ENCODE measurements at regions not wholly inside any gene's neighbourhood (a gene's known extent, or its start where the extent isn't known, plus 50 kb on each side); places are given as distances from the start of the nearest gene placed in this dataset.
"Not testable (repeated sequence)": the region's sequence is repeated elsewhere in the genome, so short reads cannot be mapped to it uniquely, and the experiment has no call there.

DNA sequence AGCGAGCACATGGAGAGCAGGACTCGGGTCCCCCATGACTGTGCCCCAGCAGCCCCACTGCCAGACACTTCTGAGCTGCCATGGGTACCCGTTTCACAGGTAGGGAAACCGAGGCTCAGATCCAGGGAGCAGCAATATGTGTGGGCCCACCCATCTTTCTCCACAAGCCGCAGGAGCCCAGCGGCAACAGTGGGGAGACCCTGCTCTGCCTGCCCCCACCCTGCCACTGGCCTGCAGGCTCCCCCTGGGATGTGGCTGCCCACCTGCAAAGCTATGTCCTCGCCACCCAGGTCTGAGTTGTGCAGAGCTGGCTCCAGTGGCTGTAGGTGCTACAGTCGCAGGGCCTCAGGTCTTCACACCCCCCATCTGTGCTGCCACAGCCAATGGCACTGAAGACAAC lies 50.6 kb upstream of the C1QTNF9B start:
- no peak for DNase-seq

DNA sequence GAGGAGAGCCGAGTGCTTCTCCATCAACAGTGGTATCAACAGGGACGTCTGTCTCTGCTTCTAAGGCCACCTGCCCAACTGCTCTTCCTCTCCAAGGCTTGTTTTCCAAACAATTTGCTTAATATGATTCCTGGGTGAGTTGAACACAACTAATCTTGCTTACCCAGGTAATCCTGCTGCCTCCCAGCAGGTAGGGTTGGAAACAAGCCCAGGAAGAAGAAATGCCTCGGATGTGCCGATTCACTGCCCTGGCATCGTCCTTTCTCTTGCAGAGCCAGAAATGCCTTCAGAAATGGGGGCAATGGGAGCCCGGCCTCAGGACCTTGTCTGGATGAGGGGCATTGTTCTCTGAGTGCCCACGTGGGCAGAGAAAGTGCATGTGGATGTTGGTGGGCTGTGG lies 51.9 kb upstream of the C1QTNF9B start:
- no peak for DNase-seq

DNA sequence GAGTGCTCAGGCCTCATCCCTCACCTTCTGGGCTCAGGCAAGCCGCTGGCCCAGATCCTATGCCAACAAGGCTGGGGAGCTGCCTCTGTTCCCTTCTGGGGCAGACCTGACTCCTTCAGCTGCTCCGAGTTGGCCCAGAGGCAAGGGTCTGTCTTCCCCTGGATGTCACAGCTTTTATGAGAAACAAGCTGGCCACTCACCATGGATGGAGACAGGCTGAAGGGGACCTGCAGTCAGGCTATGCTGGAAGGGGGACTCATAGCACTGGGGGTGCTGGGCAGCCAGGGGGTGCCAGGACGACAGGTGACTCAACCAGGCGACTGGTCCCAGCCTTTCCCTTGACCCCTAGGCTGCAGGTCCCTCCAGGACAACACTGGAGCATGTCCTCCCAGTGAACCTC lies 52.4 kb upstream of the C1QTNF9B start:
- DNase-seq: no peak

DNA sequence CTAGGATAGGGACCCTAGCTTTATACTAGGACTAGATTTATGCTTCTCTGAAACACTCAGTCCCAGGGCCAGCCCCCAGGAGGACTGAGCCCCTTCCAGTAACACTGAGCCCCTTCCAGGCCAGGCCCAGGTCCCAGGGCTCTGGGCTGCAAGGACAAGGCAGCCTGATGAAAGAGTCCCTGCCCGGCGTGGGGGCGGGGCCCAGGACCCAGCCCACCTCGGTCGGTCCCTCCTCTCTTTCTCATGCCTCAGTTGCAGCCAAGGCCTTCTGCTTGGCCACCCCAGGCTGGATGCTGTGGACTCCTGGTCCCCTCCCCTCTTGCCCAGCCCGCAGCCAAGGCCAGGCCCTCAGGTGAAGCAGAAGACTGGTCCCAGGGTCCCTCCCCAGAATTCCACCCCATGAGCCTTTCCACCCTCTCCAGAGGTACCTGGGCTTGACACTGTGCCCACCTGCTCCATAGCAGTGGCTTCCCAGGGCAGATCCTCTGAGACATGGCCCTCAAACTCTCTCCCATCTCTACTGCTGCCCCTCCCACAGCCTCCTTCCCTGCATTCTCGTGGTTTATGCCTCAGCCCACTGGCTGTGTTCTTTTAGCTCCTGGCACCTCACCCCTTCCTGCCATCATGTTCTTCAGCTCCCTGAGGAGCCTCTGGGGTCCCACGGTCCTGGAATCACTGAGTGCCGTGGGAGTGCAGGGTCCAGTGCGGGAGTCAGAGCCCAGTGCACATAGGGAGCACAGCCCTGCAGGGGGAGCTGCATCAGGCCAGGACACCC lies 53.6 kb upstream of the C1QTNF9B start:
- no peak for DNase-seq

DNA sequence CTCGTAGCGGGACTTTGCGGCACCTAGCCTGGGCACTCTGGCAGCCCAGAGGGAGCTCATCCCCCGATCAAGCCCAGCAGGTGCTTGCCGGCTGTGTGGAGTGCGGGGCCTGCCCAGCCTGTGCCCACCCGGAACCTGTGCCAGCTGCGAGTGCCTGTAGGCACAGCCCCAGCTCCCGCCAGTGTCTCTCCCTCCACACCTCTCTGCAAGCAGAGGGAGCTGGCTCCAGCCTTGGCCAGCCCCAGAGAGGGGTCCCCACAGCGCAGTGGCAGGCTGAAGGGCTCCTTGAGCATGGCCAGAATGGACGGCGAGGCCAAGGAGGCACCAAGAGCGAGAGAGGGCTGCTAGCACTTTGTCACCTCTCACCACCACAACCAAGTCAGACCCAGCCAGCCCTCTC lies 55.5 kb upstream of the C1QTNF9B start:
- DNase-seq: no peak

DNA sequence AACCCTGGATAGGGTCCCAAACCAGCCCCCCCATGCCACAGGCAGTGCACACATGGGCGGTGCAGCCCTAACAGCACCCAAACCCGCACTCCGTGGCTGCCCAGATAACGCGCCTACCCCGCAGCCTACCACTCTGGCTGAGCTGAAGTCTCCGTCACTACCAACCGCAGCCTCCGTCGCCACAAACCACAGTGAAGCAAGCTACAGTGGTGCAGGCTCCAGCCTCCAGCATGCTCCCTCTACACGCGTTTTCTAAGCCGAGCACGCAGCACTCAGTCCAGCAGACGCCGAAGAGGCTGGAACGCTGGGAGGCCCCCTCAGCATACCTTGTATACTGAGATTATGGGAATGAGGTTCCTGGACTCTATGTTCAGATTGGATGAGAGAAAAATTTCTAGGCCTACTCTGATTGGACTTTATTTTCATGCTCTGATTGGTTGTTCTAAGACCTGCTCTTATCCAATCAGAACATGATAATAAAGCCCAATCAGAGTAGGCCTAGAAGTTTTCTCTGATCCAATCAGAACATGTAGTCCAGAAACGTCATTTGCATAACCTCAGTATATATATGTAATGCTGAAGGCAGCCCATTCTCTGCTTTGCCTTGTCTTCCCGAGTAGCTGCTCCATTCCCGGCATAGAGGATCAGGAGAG lies 56.7 kb upstream of the C1QTNF9B start:
- DNase-seq: no peak

DNA sequence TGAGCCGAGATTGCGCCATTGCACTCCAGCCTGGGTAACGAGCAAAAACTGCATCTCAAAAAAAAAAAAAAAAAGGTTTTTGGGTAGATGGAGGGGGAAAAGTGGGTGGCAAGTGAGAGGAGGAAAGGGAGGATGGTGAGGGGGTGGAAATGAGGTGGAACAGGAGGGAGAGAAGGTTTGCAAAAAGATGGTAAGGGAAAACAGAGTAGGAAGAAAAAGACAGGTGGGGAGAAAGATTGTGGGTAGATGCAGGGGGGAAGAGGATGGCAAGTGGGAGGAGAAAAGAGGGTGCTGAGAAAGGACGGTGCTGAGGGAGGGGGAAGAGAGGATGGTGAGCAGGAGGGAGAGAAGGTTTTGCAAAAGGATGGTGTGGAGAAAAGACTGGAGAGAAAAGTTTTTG lies 57.8 kb upstream of the C1QTNF9B start:
- no peak for DNase-seq

DNA sequence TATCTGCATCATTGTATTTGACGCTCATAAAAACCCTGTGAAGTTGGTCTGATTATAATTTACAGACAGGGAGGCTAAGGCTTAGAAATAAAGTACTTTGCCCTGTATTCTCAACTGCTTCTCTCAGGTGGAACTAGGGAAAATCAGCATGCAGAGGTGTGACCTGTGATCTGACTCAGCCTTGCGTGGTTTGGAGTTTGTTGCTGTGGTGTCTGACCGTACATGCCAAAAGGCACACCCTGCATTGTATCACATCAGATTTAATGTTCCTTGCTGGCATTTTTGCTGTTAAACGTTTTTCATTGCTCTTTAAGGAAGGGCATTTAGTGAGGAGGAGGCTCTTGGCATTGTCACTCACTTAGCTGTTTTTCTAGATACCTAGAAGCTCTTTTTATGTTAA lies 58.8 kb upstream of the C1QTNF9B start:
- DNase-seq: no peak

DNA sequence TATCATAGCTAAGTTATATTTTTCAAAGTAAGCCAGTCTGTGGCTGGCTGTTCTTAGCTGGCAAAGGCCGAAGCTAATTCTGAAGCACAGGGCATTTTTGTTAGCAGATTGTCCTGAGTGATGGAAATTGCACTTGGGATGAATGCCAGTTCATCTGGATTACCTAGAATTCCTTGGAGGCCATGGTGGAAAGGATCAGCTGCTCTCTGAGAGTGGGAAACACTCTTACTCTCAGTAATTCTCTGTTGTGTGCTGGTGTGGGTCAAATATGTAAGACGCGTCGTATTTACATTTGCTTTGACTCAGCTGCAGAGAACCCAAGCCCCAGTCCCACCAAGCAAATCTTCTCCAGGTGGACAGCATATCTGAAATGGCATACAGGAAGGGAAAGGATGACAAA lies 60.7 kb upstream of the C1QTNF9B start:
- DNase-seq: peak; percentile 58

DNA sequence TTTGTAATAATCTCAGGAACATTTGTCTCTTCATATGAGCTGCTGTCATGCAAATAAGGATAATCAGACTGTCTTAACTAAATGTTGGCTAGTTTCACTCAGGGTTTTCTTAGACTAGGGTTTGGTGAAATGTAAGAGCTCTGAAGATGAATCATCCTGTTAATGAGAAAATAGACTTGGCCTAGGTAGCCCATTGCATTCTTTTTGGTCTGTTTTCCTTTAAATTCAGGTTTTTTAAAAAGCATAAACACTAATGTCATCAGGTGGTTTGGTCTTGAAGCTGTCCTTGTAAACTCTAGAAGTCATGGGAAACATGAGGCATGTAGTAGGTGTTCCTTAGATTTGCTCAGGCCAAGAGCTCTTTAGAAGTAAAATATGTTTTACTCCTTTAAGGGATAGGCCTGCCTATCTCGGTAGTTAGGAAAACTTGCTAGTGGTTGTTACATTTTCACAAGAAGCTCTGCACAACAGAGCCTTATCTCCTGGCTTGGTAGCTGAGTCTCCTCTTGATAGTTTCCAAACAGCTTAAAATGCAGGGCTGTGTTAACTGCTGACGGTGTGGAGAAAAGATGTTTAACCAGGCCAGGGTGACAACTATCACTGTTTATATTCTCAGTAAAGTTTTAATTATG lies 62.0 kb upstream of the C1QTNF9B start:
- no peak for DNase-seq

DNA sequence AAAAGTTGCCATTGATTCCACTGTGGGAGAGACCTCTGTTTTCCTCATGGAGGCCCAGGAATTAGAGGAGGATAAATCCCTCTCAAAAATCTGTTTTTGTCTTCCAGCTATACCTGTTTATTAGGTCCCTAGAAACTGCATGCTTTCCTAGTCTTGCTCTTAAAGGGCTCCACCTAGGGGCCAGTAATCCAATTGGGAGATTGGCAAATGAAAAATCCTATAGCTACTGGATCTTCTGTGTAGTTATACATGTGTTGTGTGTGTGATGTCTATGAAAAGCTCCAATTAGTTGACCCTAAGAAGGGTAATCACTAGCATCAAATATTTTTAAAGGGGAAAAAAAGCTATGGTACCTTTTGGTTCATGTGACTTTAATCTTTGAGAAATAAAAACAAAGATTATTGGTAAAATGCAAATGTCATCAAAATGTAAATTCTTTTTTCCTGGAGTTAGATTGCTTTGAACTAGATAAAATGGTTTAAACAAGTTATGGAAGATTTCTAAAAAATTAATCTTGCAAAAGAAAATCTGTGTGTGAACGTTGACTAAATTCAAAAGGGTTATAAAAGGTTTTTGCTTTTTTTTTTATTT lies 63.4 kb upstream of the C1QTNF9B start:
- peak; percentile 53 for DNase-seq

DNA sequence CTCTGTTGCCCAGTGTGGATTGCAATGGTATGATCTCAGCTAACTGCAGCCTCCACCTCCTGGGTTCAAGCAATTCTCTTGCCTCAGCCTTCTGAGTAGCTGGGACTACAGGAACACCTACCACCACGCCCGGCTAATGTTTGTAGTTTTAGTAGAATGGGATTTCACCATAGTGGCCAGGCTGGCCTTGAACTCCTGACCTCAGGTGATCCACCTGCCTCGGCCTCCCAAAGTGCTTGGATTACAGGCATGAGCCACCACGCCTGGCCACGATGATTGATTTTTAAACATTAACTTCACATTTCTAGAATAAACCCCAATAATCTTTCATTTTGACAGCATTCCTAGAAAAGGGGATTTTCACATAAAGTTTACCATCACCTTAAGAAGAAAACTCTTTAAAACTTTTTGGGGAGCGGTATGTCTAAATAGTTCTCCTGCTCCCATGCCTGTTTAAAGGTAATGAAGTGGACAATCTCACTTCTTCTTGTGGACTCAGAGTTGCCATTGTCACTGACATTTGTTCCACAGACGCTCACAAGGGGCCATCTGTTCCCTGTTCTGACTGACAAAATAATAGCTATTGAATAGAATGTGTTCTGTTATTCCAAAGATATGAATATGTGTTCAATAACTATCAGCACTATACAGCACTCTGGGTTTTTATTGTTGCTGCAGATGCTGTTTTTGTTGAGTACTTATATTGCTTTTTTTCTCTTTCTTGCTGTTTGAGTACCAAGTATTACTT lies 66.1 kb upstream of the C1QTNF9B start:
- DNase-seq: no peak

DNA sequence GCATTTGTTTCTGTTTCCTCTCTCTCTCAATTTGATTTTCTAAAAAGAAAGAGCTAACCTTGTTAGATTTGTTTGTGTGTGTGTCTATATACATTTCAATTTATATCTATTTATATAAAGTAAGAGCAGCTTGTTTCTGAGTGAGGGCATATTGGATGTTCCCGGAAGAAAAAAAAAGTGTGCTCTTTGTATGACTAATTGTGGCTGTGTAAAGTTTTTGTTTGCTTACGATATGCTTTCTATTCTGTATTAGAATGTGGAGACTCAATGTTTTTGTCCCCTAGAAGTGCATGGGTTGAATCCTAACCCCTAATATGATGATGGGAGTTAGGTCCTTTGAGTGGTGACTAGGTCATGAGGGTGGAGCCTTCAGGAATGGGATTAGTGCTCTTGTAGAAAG lies 66.6 kb upstream of the C1QTNF9B start:
- no peak for DNase-seq

DNA sequence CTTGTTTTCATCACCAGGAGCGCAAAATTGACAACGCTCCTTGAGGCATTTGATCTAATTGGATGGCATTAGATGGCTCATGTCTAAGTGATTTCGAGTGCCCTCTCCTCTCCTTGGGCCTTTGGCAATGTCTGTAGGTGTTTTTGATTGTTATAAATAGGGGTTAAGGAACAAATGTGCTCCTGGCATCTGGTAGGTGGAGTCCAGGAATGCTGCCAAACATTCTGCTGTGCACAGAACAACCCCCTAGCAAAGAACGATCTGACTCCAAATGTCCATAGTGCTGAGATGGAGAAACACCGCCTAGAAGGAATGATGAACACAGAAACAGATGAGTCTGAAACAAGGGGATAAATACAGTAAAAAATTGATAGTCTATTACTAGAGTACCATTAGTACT lies 68.0 kb upstream of the C1QTNF9B start:
- DNase-seq: peak; percentile 88

DNA sequence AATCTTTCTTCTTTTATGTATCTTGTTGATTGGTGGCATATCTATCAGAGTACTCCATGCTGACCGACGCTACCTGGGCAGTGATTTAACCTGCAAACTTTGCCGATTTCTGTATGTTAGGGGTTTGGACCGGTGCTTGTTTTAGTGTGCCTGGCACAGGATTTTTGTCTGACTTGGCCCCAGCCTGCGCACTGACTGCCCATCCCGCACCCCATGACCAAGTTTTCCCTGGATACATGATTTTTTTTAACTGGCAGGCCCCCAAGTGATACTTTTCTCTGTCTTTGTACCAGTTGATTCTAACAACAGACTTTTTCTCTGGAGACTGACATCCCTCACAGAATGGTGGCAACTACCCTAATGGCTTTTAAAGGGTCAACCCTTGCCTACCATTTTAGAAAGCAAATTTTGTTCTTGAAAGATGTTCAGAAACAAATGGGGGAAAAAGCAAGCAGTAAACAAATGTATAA lies 69.0 kb upstream of the C1QTNF9B start:
- DNase-seq: no peak

DNA sequence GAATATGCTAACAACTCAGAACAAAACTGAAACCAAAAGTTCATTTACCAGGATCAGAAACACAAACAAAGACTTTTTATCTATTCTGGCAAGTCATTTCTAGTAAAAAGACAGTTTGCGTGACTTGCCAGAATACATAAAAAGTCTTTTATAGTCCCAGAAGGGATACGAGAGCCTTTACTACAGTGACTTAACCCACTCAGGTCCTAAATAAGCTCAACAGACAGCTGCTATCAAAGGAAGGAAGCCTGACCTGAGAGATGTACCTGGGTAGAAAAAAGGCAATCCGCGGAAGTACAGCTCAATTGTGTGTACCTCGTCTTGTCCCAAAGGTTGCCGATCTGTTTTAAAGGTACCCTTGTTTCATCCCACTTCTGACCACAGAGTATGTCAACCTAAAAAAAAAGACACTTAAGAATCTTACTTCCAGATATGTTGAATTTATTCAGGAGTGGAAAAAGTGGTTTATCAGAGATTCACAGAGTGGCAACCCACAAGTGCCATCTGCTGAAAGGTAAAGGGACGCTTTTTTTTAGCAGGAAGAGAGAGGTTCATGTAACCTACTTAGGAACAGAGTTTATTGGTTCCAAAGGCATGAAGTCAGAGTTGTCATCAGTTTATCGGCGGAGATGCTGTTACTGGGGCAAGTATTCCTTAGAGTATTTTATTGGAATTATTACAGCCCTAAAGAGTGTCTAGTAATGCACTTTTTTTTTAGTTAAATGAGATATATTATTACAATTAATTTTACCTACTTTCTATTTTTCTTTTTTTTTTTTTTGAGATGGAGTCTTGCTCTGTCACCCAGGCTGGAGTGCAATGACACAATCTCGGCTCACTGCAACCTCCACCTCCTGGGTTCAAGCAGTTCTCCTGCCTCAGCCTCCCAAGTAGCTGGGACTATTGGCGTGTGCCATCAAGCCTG lies 69.7 kb upstream of the C1QTNF9B start:
- DNase-seq: no peak

DNA sequence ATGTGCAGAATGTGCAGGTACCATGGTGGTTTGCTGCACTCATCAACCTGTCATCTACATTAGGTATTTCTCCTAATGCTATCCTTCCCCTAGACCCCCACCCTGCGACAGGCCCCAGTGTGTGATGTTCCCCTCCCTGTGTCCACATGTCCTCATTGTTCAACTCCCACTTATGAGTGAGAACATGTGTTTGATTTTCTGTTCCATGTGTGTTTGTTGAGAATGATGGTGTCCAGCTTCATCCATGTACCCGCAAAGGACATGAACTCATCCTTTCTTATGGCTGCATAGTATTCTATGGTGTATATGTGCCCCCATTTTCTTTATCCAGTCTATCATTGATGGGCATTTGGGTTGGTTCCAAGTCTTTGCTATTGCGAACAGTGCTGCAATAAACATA lies 70.5 kb upstream of the C1QTNF9B start:
- not testable (repeated sequence) for DNase-seq

DNA sequence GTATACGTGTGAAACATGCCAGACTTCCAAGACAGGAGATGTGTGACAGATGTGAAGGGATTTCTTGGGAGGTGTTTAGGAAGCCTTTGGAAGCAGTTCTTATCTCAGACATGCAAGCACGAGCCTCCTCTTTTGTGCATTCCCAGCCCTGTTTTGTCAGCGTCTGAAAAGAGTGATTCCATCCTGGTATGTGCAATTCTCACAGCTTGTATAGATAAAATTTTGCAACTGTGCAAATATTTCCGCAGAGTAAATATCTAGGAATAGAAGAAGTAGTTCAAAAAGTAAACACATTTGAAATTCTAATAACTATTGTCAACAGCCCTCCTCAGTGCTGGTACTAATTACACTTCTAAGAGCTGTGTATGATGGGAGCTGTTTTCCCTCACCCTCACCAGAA lies 72.3 kb upstream of the C1QTNF9B start:
- DNase-seq: no peak

DNA sequence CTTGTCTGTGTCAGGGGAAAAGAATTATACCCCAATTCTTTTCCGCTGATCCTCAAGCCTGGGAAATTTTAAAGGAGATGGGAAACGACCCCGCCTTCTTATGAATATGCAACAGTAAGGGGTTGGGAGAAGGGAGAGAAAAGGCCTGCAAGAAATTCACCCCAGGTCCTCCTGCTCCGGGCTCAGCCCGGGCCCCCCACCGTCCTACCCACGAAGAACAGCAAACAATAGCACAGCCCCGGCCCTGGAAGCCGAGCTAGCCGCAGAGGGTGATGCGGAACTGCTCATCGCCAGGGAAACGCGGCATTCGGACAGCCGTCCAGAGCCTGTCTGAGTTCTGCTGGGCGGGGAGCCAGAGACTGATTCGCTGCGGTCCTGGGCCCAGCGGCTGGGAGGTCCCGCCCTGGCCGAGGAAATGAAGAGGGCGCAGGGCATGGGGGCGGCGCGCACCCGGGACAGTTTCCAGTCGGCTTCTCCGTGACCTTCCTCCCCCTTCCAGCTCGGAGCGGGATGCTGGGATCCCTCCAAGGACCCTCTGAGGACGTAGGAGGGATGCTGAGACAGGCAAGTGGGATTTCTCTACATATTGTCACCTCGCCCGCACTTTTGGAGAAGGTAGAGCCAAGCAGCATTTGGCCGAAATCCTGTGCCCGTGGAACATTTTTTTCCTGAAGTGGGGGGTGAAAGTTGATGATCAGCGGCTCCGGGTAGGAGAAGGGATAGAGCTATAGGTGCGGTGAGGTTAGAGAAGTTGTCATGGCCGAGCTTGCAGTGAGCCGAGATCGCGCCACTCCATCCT lies 82.3 kb upstream of the C1QTNF9B start:
- no peak for DNase-seq

DNA sequence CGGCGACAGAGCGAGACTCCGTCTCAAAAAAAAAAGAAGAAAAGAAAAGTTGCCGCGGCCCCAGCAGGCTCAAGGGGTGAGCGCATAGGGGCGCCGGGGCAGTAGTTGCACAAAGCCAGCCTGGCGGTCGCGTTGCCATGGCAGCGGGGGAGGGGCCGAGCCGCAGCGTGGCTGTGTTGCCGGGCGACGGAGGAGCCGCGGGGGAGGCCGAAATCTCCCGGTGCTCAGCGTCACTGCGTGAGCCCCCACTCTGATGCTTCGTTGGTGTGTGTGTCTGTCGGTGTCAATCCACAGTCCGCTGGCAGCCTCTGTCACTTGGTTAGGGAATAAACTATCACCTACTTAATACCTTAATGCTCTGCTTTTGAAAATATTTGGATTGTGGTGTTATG lies 82.9 kb upstream of the C1QTNF9B start:
- peak; percentile 27 for DNase-seq

DNA sequence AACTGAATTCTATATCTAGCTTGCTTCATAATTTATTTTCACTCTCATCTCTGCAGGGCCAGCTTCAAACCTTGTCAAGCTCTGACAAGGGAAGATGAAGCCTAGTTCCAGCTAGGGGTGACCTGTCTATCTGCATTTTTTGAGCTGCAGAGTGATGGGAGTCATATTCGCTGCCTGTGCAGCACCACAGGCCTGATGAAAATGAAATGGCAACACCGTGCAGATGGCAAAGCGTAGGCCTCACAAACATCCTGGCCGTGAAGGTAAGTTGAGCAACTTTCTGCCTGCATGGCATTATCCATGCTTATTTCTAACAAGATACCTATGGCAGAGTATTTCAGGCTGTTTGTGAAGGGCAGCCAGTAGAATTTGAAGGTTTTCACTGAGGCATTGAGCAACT lies 86.4 kb upstream of the C1QTNF9B start:
- DNase-seq: no peak

Data from NCI-H524 treated with DMSO at 0.1 percent for 48 hours (cell line).